D721Med (cell line): ENCODE measurements at regions not wholly inside any gene's neighbourhood (a gene's known extent, or its start where the extent isn't known, plus 50 kb on each side); places are given as distances from the start of the nearest gene placed in this dataset.

Experiments used
- DNase-seq: peaks from one replicate; pipeline ENCODE4 v3.0.0; 2011; ENCODE audit warnings: low spot score; ENCODE audit not compliant: insufficient read length
- FAIRE-seq: peaks from 2 replicates; lab custom pipeline; 2011; peaks lifted over from hg19 to GRCh38; lab: Jason Lieb, UNC
- TF ChIP-seq, protein P1 (sequence below): IDR thresholded peaks from 2 replicates; pipeline ENCODE4 v1.5.1; 2012; ENCODE audit warnings: mild to moderate bottlenecking, control low read depth; ENCODE audit not compliant: insufficient read depth; ENCODE audit errors: missing control alignments

DNA sequence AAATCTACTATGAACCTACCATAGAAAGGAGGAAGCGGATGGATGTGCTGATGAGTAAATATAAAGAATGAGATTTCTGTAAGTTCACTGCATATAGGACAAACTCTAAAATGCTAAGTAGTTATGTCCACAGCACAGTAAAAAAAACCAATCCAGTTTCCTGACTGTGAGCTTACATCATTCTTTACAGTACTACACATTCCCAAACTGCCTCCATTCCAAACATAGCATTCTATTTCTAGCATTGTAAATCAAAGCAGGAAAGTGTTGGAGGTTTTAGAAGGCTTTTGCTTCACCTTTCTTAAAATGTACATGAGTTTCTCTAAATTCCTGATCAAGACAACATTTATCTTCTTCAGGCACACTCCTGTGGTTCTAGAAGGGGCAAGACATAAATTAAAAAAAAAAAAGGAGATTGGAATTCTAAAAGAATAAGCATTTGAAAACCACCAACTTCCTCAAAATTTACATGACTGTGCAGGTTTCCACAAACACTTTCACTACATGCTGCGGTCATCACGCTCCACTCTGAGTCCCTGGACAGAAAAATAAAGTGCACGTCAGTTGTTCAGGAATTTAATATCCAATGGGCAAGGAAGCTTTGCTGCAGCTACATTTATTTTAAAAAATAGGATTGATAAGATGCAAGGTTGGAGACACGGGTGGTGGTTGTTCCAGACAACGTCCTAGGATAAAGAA lies 297.6 kb upstream of the STS start:
- DNase-seq, result no peak
- FAIRE-seq, result no peak

DNA sequence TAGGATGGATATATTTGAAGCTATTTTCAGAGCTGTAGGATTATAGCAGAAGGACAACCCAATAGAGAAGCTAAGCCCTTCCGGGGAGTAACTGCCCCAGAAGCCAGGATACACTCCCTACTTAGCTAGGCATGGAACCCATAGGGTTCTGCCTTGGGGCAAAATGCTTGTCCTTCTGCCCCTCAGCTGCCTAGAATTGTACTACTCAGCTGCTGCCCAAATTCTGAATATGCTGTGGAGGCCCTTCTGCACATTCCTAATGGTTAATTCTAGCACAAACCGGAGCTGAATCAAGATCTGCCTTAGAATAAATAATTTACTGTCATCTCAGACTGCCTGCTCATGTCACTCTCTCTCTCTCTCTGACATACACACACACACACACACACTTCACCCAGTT lies 297.7 kb upstream of the VCX3A start:
- DNase-seq (no peak), FAIRE-seq (no peak)
- TF ChIP-seq, protein P1, sequence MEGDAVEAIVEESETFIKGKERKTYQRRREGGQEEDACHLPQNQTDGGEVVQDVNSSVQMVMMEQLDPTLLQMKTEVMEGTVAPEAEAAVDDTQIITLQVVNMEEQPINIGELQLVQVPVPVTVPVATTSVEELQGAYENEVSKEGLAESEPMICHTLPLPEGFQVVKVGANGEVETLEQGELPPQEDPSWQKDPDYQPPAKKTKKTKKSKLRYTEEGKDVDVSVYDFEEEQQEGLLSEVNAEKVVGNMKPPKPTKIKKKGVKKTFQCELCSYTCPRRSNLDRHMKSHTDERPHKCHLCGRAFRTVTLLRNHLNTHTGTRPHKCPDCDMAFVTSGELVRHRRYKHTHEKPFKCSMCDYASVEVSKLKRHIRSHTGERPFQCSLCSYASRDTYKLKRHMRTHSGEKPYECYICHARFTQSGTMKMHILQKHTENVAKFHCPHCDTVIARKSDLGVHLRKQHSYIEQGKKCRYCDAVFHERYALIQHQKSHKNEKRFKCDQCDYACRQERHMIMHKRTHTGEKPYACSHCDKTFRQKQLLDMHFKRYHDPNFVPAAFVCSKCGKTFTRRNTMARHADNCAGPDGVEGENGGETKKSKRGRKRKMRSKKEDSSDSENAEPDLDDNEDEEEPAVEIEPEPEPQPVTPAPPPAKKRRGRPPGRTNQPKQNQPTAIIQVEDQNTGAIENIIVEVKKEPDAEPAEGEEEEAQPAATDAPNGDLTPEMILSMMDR, result no peak

More for the DNA sequence above, 297.6 kb upstream of the STS start:
- TF ChIP-seq, protein P1, result no peak

DNA sequence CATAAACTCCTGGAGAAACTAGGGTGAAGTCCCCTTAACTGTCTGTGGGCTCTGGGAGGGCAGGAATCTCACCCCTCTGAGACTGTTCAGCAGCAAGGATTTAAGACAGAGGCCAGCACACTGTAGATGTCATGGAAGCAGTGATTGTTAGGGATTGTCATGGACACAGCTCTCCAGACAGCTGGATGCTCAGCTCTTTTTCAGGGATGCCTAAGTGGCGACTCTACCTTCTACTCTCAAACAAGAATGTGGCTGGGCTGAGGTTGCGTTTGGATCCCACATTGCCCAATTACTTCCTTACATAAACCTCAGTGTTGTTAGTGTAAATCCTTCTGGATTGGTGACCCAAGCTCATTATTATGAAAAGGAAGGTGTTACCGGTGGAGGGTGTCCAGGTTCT lies 291.9 kb upstream of the VCX3A start:
- TF ChIP-seq, protein P1, result no peak
- no peak for DNase-seq
- no peak for FAIRE-seq

DNA sequence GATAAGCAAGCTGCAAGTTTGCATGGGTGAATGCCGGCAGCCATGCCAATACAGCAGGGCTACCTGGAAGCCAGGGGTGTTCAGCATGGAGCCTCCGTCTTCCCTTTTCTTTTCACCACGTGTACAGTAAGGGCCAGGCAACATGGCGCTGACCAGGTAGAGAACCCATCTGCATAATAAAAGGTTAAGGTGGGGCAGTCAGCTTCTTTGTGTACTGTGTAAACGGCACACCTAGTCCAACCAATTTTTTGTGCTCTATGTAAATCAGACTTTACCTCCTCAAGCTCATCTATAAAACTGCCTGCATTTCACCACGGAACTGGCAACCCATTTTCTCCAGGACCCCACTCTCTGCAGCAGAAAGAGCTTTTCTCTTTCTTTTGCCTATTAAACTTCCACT lies 286.8 kb upstream of the VCX3A start:
- FAIRE-seq (no peak), DNase-seq (no peak)
- TF ChIP-seq, protein P1, result no peak

DNA sequence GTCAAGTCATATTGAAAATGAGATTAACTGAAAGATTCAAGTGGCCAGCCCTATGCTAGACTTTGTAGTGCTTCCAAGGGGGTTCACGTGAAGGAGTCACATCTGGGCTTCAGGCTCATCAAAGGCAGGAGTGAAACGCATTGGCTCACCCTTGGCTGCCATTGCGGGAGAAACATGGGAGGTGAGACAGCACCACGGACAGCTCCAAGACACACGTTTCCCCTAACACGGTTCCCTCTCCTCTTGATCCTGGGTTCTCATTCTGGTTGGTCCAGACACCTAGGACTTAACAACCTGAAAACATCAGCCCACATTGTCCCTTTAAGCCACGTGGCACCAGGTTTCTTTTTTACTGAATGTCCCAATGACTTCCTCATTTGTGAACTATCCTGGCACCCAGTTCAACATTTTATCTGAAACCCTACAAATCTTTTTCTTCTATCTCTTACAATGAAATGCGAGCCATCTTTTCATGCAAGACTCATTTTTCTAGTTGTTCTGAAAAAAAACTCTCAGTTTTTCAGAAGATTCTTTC lies 279.0 kb upstream of the VCX3A start:
- DNase-seq, result no peak
- FAIRE-seq, result no peak
- TF ChIP-seq, protein P1, result no peak

DNA sequence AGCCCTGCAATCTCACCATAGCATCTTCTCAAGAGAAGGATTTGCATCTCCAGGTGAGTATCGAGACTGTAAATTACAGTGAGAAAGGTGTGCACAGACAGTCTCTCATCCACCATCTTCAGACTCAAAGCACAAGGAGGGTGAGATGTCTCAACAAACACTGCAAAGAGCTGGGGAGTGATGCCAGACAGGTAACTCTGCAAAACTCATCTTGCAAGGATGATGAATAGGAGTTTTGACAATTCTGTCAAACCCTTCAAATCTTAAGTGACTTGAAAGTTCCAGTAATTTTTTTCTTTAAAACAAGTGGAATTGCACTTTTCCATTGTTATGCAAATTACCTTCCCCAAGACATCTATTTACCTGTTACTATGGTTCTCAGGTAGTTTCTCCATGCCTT lies 277.2 kb upstream of the VCX3A start:
- DNase-seq (no peak), FAIRE-seq (no peak)
- TF ChIP-seq, protein P1, result no peak

DNA sequence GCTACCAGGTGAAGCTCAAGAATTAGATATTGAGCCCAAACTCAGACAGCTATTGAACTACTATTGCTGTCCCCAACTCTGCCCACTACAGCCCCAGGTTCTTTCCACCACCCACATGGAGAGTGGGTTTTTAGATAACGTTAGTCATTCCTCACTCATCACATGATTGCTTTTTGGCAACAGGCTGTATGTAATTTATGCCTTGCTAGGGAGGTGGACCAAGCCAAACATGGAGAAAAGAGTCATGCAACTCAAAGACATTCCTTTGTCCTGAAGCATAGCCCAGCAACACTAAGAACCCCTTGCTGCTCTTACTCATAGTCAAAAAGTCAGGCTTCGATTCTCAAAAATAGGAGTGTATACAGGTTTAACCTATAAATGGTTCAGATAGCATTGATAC lies 275.9 kb upstream of the VCX3A start:
- DNase-seq (no peak), FAIRE-seq (no peak)
- TF ChIP-seq, protein P1, result no peak
